Umbilical cord (tissue), 1 donor: ENCODE measurements at regions not wholly inside any gene's neighbourhood (a gene's known extent, or its start where the extent isn't known, plus 50 kb on each side); places are given as distances from the start of the nearest gene placed in this dataset.
A peak's percentile ranks its signal among the peaks of the same experiment; 100 is the strongest.

Experiments used
- DNase-seq: peaks from one replicate; pipeline ENCODE4 v3.0.0-alpha.2; 2015; ENCODE audit warnings: low spot score

GRCh38 chr15:70351941-70352774 lies 254.4 kb upstream of the TLE3 start:
- DNase-seq: no peak

GRCh38 chr15:70351391-70351790 lies 253.7 kb upstream of the TLE3 start:
- no peak for DNase-seq

GRCh38 chr15:70348581-70349344 lies 251.0 kb upstream of the TLE3 start:
- peak; percentile 45 for DNase-seq

- no peak for DNase-seq
Measured at GRCh38 chr15:70348226-70348543, 250.5 kb upstream of the TLE3 start.

GRCh38 chr15:70347321-70348225 lies 249.9 kb upstream of the TLE3 start:
- no peak for DNase-seq

- DNase-seq: no peak
Measured at GRCh38 chr15:70345251-70346019, 247.7 kb upstream of the TLE3 start.

GRCh38 chr15:70344666-70345065 lies 246.9 kb upstream of the TLE3 start:
- no peak for DNase-seq

GRCh38 chr15:70343961-70344621 lies 246.4 kb upstream of the TLE3 start:
- DNase-seq: no peak

- DNase-seq: no peak
Measured at GRCh38 chr15:70342554-70343548, 245.1 kb upstream of the TLE3 start.

- no peak for DNase-seq
Measured at GRCh38 chr15:70342141-70342540, 244.4 kb upstream of the TLE3 start.

- DNase-seq: no peak
Measured at GRCh38 chr15:70341566-70341965, 243.8 kb upstream of the TLE3 start.

- DNase-seq: no peak
Measured at GRCh38 chr15:70340494-70340870, 242.8 kb upstream of the TLE3 start.

- peak; percentile 86 for DNase-seq
Measured at GRCh38 chr15:70339571-70340493, 242.1 kb upstream of the TLE3 start.

GRCh38 chr15:70337277-70338186 lies 239.8 kb upstream of the TLE3 start:
- DNase-seq: peak; percentile 96

- DNase-seq: peak; percentile 47
Measured at GRCh38 chr15:70336425-70337009, 238.8 kb upstream of the TLE3 start.

- no peak for DNase-seq
Measured at GRCh38 chr15:70334286-70334685, 236.6 kb upstream of the TLE3 start.

- DNase-seq: no peak
Measured at GRCh38 chr15:70329179-70329578, 231.5 kb upstream of the TLE3 start.
